ENCODE measurements at regions not wholly inside any gene's neighbourhood (a gene's known extent, or its start where the extent isn't known, plus 50 kb on each side); places are given as distances from the start of the nearest gene placed in this dataset.

- H3K9me3 ChIP-seq (ENCODE audit: low read depth): no peaks in the 10 kb centered on the region
- H3K36me3 ChIP-seq (replicated peaks; ENCODE audit: insufficient read depth, low read depth): no peaks in the 10 kb centered on the region
- no peak for TF ChIP-seq EZH2 (IDR thresholded peaks at IDR 0.05; ENCODE audit: borderline replicate concordance)
- TF ChIP-seq CTCF (IDR thresholded peaks at IDR 0.05; ENCODE audit: poor library complexity): no peak
- no peak for TF ChIP-seq EZH2phosphoT487 (IDR thresholded peaks at IDR 0.05; ENCODE audit: low read depth, severe bottlenecking, unreplicated experiment)
- H4K20me1 ChIP-seq (ENCODE audit: insufficient read depth, poor library complexity, severe bottlenecking): no peaks in the 10 kb centered on the region
- H3K4me1 ChIP-seq (ENCODE audit: insufficient read depth): no peaks in the 10 kb centered on the region
- no peak overlapping the region for H3K4me2 ChIP-seq
- no peak for DNase-seq (ENCODE audit: low spot score)
- H3K9me2 ChIP-seq (replicated peaks; ENCODE audit: insufficient read depth): no peaks in the 10 kb centered on the region
- H3K27me3 ChIP-seq: no peaks in the 10 kb centered on the region
- H3K27ac ChIP-seq: no peak overlapping the region
- H2AFZ ChIP-seq: no peak overlapping the region
- no peak overlapping the region for H3K4me3 ChIP-seq
- 76% methylated on average over 6 of the region's 6 CpGs for WGBS (ENCODE audit: low lambda C conversion rate, missing lambda C conversion rate)
- no peaks in the 10 kb centered on the region for H3K79me2 ChIP-seq
These were observed 61.9 kb upstream of the RBBP6 start for GRCh38 chr16:24477492-24477891.

GRCh38 chr16:24478401-24478800 is 61.0 kb upstream of the RBBP6 start:
- Histone ChIP-seq H2AFZ (no peak overlapping the region), H3K9me2 (replicated peaks; ENCODE audit: insufficient read depth) (no peaks in the 10 kb centered on the region), H3K4me3 (no peak overlapping the region), H3K79me2 (no peaks in the 10 kb centered on the region), H3K9me3 (ENCODE audit: low read depth) (no peaks in the 10 kb centered on the region), H3K4me2 (no peak overlapping the region), H4K20me1 (ENCODE audit: insufficient read depth, poor library complexity, severe bottlenecking) (no peaks in the 10 kb centered on the region), H3K36me3 (replicated peaks; ENCODE audit: insufficient read depth, low read depth) (no peaks in the 10 kb centered on the region), H3K4me1 (ENCODE audit: insufficient read depth) (no peaks in the 10 kb centered on the region), H3K27me3 (no peaks in the 10 kb centered on the region), H3K27ac (no peak overlapping the region)
- 80% methylated on average over 7 of the region's 7 CpGs for WGBS (ENCODE audit: low lambda C conversion rate, missing lambda C conversion rate)
- DNase-seq (ENCODE audit: low spot score): no peak
- TF ChIP-seq EZH2phosphoT487 (IDR thresholded peaks at IDR 0.05; ENCODE audit: low read depth, severe bottlenecking, unreplicated experiment) (no peak), CTCF (IDR thresholded peaks at IDR 0.05; ENCODE audit: poor library complexity) (no peak), EZH2 (IDR thresholded peaks at IDR 0.05; ENCODE audit: borderline replicate concordance) (no peak)

- no peaks in the 10 kb centered on the region for H3K36me3 ChIP-seq (replicated peaks; ENCODE audit: insufficient read depth, low read depth)
- 52% methylated on average over 4 of the region's 4 CpGs for WGBS (ENCODE audit: low lambda C conversion rate, missing lambda C conversion rate)
- no peaks in the 10 kb centered on the region for H3K9me3 ChIP-seq (ENCODE audit: low read depth)
- TF ChIP-seq EZH2phosphoT487 (IDR thresholded peaks at IDR 0.05; ENCODE audit: low read depth, severe bottlenecking, unreplicated experiment) (no peak), EZH2 (IDR thresholded peaks at IDR 0.05; ENCODE audit: borderline replicate concordance) (no peak), CTCF (IDR thresholded peaks at IDR 0.05; ENCODE audit: poor library complexity) (no peak)
- H3K27me3 ChIP-seq: no peaks in the 10 kb centered on the region
- H3K9me2 ChIP-seq (replicated peaks; ENCODE audit: insufficient read depth): no peaks in the 10 kb centered on the region
- H3K4me1 ChIP-seq (ENCODE audit: insufficient read depth): no peaks in the 10 kb centered on the region
- H3K79me2 ChIP-seq: no peaks in the 10 kb centered on the region
- H4K20me1 ChIP-seq (ENCODE audit: insufficient read depth, poor library complexity, severe bottlenecking): no peaks in the 10 kb centered on the region
- no peak overlapping the region for H3K4me3 ChIP-seq
- H3K4me2 ChIP-seq: no peak overlapping the region
- no peak overlapping the region for H2AFZ ChIP-seq
- no peak for DNase-seq (ENCODE audit: low spot score)
- no peak overlapping the region for H3K27ac ChIP-seq
These were observed 56.6 kb upstream of the RBBP6 start for GRCh38 chr16:24482681-24483202.

- no peaks in the 10 kb centered on the region for H3K79me2 ChIP-seq
- no peaks in the 10 kb centered on the region for H3K4me1 ChIP-seq (ENCODE audit: insufficient read depth)
- H2AFZ ChIP-seq: no peak overlapping the region
- 69% methylated on average over 2 of the region's 2 CpGs for WGBS (ENCODE audit: low lambda C conversion rate, missing lambda C conversion rate)
- no peak for DNase-seq (ENCODE audit: low spot score)
- H3K36me3 ChIP-seq (replicated peaks; ENCODE audit: insufficient read depth, low read depth): no peaks in the 10 kb centered on the region
- H3K9me2 ChIP-seq (replicated peaks; ENCODE audit: insufficient read depth): no peaks in the 10 kb centered on the region
- no peaks in the 10 kb centered on the region for H4K20me1 ChIP-seq (ENCODE audit: insufficient read depth, poor library complexity, severe bottlenecking)
- H3K4me2 ChIP-seq: no peak overlapping the region
- TF ChIP-seq EZH2phosphoT487 (IDR thresholded peaks at IDR 0.05; ENCODE audit: low read depth, severe bottlenecking, unreplicated experiment) (no peak), EZH2 (IDR thresholded peaks at IDR 0.05; ENCODE audit: borderline replicate concordance) (no peak), CTCF (IDR thresholded peaks at IDR 0.05; ENCODE audit: poor library complexity) (no peak)
- H3K4me3 ChIP-seq: no peak overlapping the region
- no peaks in the 10 kb centered on the region for H3K9me3 ChIP-seq (ENCODE audit: low read depth)
- H3K27me3 ChIP-seq: no peaks in the 10 kb centered on the region
- no peak overlapping the region for H3K27ac ChIP-seq
These were observed 51.3 kb upstream of the RBBP6 start for GRCh38 chr16:24488045-24488444.

Data from hepatocyte (in vitro differentiated cells).